Gastroesophageal sphincter (tissue), 3 donors: ENCODE measurements at regions not wholly inside any gene's neighbourhood (a gene's known extent, or its start where the extent isn't known, plus 50 kb on each side); places are given as distances from the start of the nearest gene placed in this dataset.

Experiments
- CTCF ChIP-seq, 4 experiments: fragments of 200-600 bp in 2 of 4; fragments of 450-650 bp in 2 of 4; sonication (generic) in 1 of 4; IDR thresholded peaks; one replicate each; pipeline ENCODE4 v1.5.1; 2017 to 2019; ENCODE audit warnings: antibody characterized with exemption in 4 of 4, mild to moderate bottlenecking in 2 of 4, moderate library complexity in 2 of 4
- POLR2A ChIP-seq, 2 donors: fragments of 450-650 bp; IDR thresholded peaks; one replicate each; pipeline ENCODE4 v1.6.1; 2017; ENCODE audit warnings: antibody characterized with exemption in 2 of 2, mild to moderate bottlenecking in 2 of 2, moderate library complexity in 1 of 2

- no peak for TF ChIP-seq CTCF (IDR thresholded peaks at IDR 0.05)
- TF ChIP-seq POLR2A (IDR thresholded peaks at IDR 0.05), result no peak
Measured at GRCh38 chr1:118298397-118298796, 113.4 kb upstream of the SPAG17 start.
